ENCODE measurements at regions not wholly inside any gene's neighbourhood (a gene's known extent, or its start where the extent isn't known, plus 50 kb on each side); places are given as distances from the start of the nearest gene placed in this dataset.

- POLR2A ChIA-PET (ENCODE audit: partially characterized antibody) = no interaction called here
- H3K36me3 Mint-ChIP-seq = no peaks in the 10 kb centered on the region
- no peak overlapping the region for H3K27ac Mint-ChIP-seq
- no peaks in the 10 kb centered on the region for H3K27me3 Mint-ChIP-seq
- DNase-seq = no peak
- no peaks in the 10 kb centered on the region for H3K4me1 Mint-ChIP-seq
- CTCF ChIA-PET (ENCODE audit: partially characterized antibody) = no interaction called here
- no peaks in the 10 kb centered on the region for H3K36me3 ChIP-seq (ENCODE audit: insufficient read depth, low read length)
- peaks cover 0 to 31% (median 18%) of the 10 kb centered on the region in 8 donors for H3K9me3 Mint-ChIP-seq
- no peak overlapping the region for H3K27ac ChIP-seq (ENCODE audit: low read depth, low read length)
- no peaks in the 10 kb centered on the region for H3K9me3 ChIP-seq (ENCODE audit: control insufficient read depth in 1 of 2, low read length in 2 of 2)
- no peaks in the 10 kb centered on the region for H3K4me1 ChIP-seq (ENCODE audit: insufficient read depth, low read length)
- no peak overlapping the region for H3K4me3 Mint-ChIP-seq
- intact Hi-C loops (cut with micrococcal nuclease) = no loop called here
- no peaks in the 10 kb centered on the region for H3K27me3 ChIP-seq (ENCODE audit: insufficient read depth, low read length)
- H3K4me3 ChIP-seq (ENCODE audit: low read length in 2 of 2) = no peak overlapping the region
Observed at GRCh38 chr18:29156531-29156930, 979.6 kb upstream of the CDH2 start.

GRCh38 chr18:29154758-29155725 is 978.1 kb upstream of the CDH2 start:
- H3K27me3 Mint-ChIP-seq = no peaks in the 10 kb centered on the region
- H3K4me3 Mint-ChIP-seq = no peak overlapping the region
- Histone ChIP-seq H3K36me3 (ENCODE audit: insufficient read depth, low read length) (no peaks in the 10 kb centered on the region), H3K4me3 (ENCODE audit: low read length in 2 of 2) (no peak overlapping the region), H3K27me3 (ENCODE audit: insufficient read depth, low read length) (no peaks in the 10 kb centered on the region), H3K9me3 (ENCODE audit: control insufficient read depth in 1 of 2, low read length in 2 of 2) (no peaks in the 10 kb centered on the region), H3K27ac (ENCODE audit: low read depth, low read length) (no peak overlapping the region), H3K4me1 (ENCODE audit: insufficient read depth, low read length) (no peaks in the 10 kb centered on the region)
- intact Hi-C loops (cut with micrococcal nuclease) = no loop called here
- peaks cover 0 to 26% (median 15%) of the 10 kb centered on the region in 8 donors for H3K9me3 Mint-ChIP-seq
- no peak overlapping the region for H3K27ac Mint-ChIP-seq
- ChIA-PET POLR2A (ENCODE audit: partially characterized antibody) (no interaction called here), CTCF (ENCODE audit: partially characterized antibody) (no interaction called here)
- no peaks in the 10 kb centered on the region for H3K36me3 Mint-ChIP-seq
- H3K4me1 Mint-ChIP-seq = no peaks in the 10 kb centered on the region
- DNase-seq = no peak

- H3K36me3 ChIP-seq (ENCODE audit: insufficient read depth, low read length) = no peaks in the 10 kb centered on the region
- Mint-ChIP-seq H3K9me3 (peaks cover 0 to 26% (median 15%) of the 10 kb centered on the region in 8 donors), H3K36me3 (no peaks in the 10 kb centered on the region), H3K27me3 (no peaks in the 10 kb centered on the region), H3K27ac (no peak overlapping the region), H3K4me1 (no peaks in the 10 kb centered on the region), H3K4me3 (no peak overlapping the region)
- no peaks in the 10 kb centered on the region for H3K27me3 ChIP-seq (ENCODE audit: insufficient read depth, low read length)
- DNase-seq = no peak
- intact Hi-C loops (cut with micrococcal nuclease) = no loop called here
- POLR2A ChIA-PET (ENCODE audit: partially characterized antibody) = no interaction called here
- H3K4me1 ChIP-seq (ENCODE audit: insufficient read depth, low read length) = no peaks in the 10 kb centered on the region
- H3K4me3 ChIP-seq (ENCODE audit: low read length in 2 of 2) = no peak overlapping the region
- H3K27ac ChIP-seq (ENCODE audit: low read depth, low read length) = no peak overlapping the region
- CTCF ChIA-PET (ENCODE audit: partially characterized antibody) = no interaction called here
- no peaks in the 10 kb centered on the region for H3K9me3 ChIP-seq (ENCODE audit: control insufficient read depth in 1 of 2, low read length in 2 of 2)
Observed at GRCh38 chr18:29154196-29154757, 977.3 kb upstream of the CDH2 start.

GRCh38 chr18:29153091-29153490 is 976.2 kb upstream of the CDH2 start:
- no peaks in the 10 kb centered on the region for H3K36me3 ChIP-seq (ENCODE audit: insufficient read depth, low read length)
- ChIA-PET POLR2A (ENCODE audit: partially characterized antibody) (no interaction called here), CTCF (ENCODE audit: partially characterized antibody) (no interaction called here)
- Mint-ChIP-seq H3K4me1 (no peaks in the 10 kb centered on the region), H3K27me3 (no peaks in the 10 kb centered on the region), H3K27ac (peak overlapping the region in 1 of 7 donors; percentile 68), H3K9me3 (peaks cover 0 to 35% (median 13%) of the 10 kb centered on the region in 8 donors), H3K36me3 (no peaks in the 10 kb centered on the region), H3K4me3 (no peak overlapping the region)
- H3K27ac ChIP-seq (ENCODE audit: low read depth, low read length) = no peak overlapping the region
- DNase-seq = no peak
- no peaks in the 10 kb centered on the region for H3K27me3 ChIP-seq (ENCODE audit: insufficient read depth, low read length)
- intact Hi-C loops (cut with micrococcal nuclease) = no loop called here
- peaks cover 0 to 3% of the 10 kb centered on the region in 2 donors for H3K9me3 ChIP-seq (ENCODE audit: control insufficient read depth in 1 of 2, low read length in 2 of 2)
- no peak overlapping the region for H3K4me3 ChIP-seq (ENCODE audit: low read length in 2 of 2)
- no peaks in the 10 kb centered on the region for H3K4me1 ChIP-seq (ENCODE audit: insufficient read depth, low read length)

GRCh38 chr18:29147944-29148343 is 971.0 kb upstream of the CDH2 start:
- peaks cover 0 to 34% (median 9%) of the 10 kb centered on the region in 8 donors for H3K9me3 Mint-ChIP-seq

GRCh38 chr18:29146068-29146467 is 969.1 kb upstream of the CDH2 start:
- Mint-ChIP-seq H3K4me1 (no peaks in the 10 kb centered on the region), H3K36me3 (no peaks in the 10 kb centered on the region)

More at GRCh38 chr18:29147944-29148343, 971.0 kb upstream of the CDH2 start:
- H3K4me3 ChIP-seq (ENCODE audit: low read length in 2 of 2) = no peak overlapping the region
- H3K27me3 ChIP-seq (ENCODE audit: insufficient read depth, low read length) = no peaks in the 10 kb centered on the region
- H3K4me1 ChIP-seq (ENCODE audit: insufficient read depth, low read length) = no peaks in the 10 kb centered on the region
- no peak overlapping the region for H3K27ac ChIP-seq (ENCODE audit: low read depth, low read length)
- intact Hi-C loops (cut with micrococcal nuclease) = no loop called here
- Mint-ChIP-seq H3K27ac (no peak overlapping the region), H3K4me3 (no peak overlapping the region), H3K36me3 (no peaks in the 10 kb centered on the region), H3K27me3 (no peaks in the 10 kb centered on the region), H3K4me1 (no peaks in the 10 kb centered on the region)
- ChIA-PET POLR2A (ENCODE audit: partially characterized antibody) (no interaction called here), CTCF (ENCODE audit: partially characterized antibody) (no interaction called here)
- no peaks in the 10 kb centered on the region for H3K36me3 ChIP-seq (ENCODE audit: insufficient read depth, low read length)
- no peak for DNase-seq
- H3K9me3 ChIP-seq (ENCODE audit: control insufficient read depth in 1 of 2, low read length in 2 of 2) = peaks cover 0 to 3% of the 10 kb centered on the region in 2 donors

GRCh38 chr18:29140590-29140989 is 963.7 kb upstream of the CDH2 start:
- no peak overlapping the region for H3K4me3 Mint-ChIP-seq
- peaks cover 0 to 25% (median 10%) of the 10 kb centered on the region in 8 donors for H3K9me3 Mint-ChIP-seq
- no peaks in the 10 kb centered on the region for H3K4me1 Mint-ChIP-seq
- no peak overlapping the region for H3K4me3 ChIP-seq (ENCODE audit: low read length in 2 of 2)
- ChIA-PET CTCF (ENCODE audit: partially characterized antibody) (no interaction called here), POLR2A (ENCODE audit: partially characterized antibody) (no interaction called here)
- H3K4me1 ChIP-seq (ENCODE audit: insufficient read depth, low read length) = no peaks in the 10 kb centered on the region
- no peaks in the 10 kb centered on the region for H3K27me3 ChIP-seq (ENCODE audit: insufficient read depth, low read length)
- H3K9me3 ChIP-seq (ENCODE audit: control insufficient read depth in 1 of 2, low read length in 2 of 2) = no peaks in the 10 kb centered on the region
- H3K27me3 Mint-ChIP-seq = no peaks in the 10 kb centered on the region
- no peak for DNase-seq
- H3K36me3 Mint-ChIP-seq = no peaks in the 10 kb centered on the region
- no peaks in the 10 kb centered on the region for H3K36me3 ChIP-seq (ENCODE audit: insufficient read depth, low read length)
- no peak overlapping the region for H3K27ac ChIP-seq (ENCODE audit: low read depth, low read length)
- intact Hi-C loops (cut with micrococcal nuclease) = no loop called here
- H3K27ac Mint-ChIP-seq = no peak overlapping the region

More at GRCh38 chr18:29146068-29146467, 969.1 kb upstream of the CDH2 start:
- Histone ChIP-seq H3K4me1 (ENCODE audit: insufficient read depth, low read length) (no peaks in the 10 kb centered on the region), H3K36me3 (ENCODE audit: insufficient read depth, low read length) (no peaks in the 10 kb centered on the region), H3K27me3 (ENCODE audit: insufficient read depth, low read length) (no peaks in the 10 kb centered on the region), H3K4me3 (ENCODE audit: low read length in 2 of 2) (no peak overlapping the region), H3K9me3 (ENCODE audit: control insufficient read depth in 1 of 2, low read length in 2 of 2) (peaks cover 0 to 3% of the 10 kb centered on the region in 2 donors), H3K27ac (ENCODE audit: low read depth, low read length) (no peak overlapping the region)
- Mint-ChIP-seq H3K27me3 (no peaks in the 10 kb centered on the region), H3K4me3 (no peak overlapping the region), H3K9me3 (peaks cover 0 to 37% (median 14%) of the 10 kb centered on the region in 8 donors), H3K27ac (no peak overlapping the region)
- intact Hi-C loops (cut with micrococcal nuclease) = no loop called here
- POLR2A ChIA-PET (ENCODE audit: partially characterized antibody) = no interaction called here
- DNase-seq = no peak
- CTCF ChIA-PET (ENCODE audit: partially characterized antibody) = no interaction called here

Data from CD4-positive, alpha-beta memory T cell (primary cell).